SK-N-MC (cell line): ENCODE measurements at regions not wholly inside any gene's neighbourhood (a gene's known extent, or its start where the extent isn't known, plus 50 kb on each side); places are given as distances from the start of the nearest gene placed in this dataset.

ENCODE experiments used
- EZH2 ChIP-seq: fragments of 200-600 bp; sonication (generic); IDR thresholded peaks from one replicate; pipeline ENCODE4 v1.6.1; 2017; ENCODE audit warnings: antibody characterized with exemption
- FOXP2 ChIP-seq: optimal IDR thresholded peaks from 2 replicates; pipeline ENCODE3; 2011; ENCODE audit warnings: mild to moderate bottlenecking, moderate library complexity; ENCODE audit not compliant: insufficient read depth; ENCODE audit errors: extremely low read length, control extremely low read depth
- POLR2AphosphoS5 ChIP-seq: IDR thresholded peaks from 2 replicates; pipeline ENCODE4 v1.6.1; 2012; ENCODE audit warnings: mild to moderate bottlenecking, low read depth, low read length, borderline replicate concordance

DNA sequence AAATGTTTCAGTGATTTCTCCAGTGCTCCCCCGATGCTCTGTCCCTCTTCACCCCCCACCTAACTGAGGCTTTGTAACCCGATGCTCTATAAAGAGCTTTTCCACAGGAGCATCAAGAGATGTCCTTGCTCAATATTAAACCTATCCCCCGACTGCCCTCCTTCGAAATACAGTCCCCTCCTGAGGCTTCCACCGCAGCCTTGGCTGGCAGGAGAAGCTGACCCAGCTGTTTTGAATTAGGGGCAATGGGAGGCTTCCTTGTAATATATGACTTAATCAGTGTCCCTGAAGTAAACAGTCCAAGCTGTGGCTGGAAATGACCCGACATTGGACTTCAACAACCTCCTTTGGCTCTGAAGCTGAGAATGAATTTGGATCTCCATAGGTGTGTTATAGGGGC is 62.4 kb downstream of the TMEM30B start:
- TF ChIP-seq EZH2, result no peak
- TF ChIP-seq POLR2AphosphoS5, result no peak
- no peak for TF ChIP-seq FOXP2
